Small intestine (tissue), 7 donors: ENCODE measurements at regions not wholly inside any gene's neighbourhood (a gene's known extent, or its start where the extent isn't known, plus 50 kb on each side); places are given as distances from the start of the nearest gene placed in this dataset.
"Not testable (repeated sequence)": the region's sequence is repeated elsewhere in the genome, so short reads cannot be mapped to it uniquely, and the experiment has no call there.

Experiments
- DNase-seq, 2 donors: peaks; one replicate each; pipeline versions ENCODE4 v3.0.0 to v3.0.0-alpha.2; 2013
- FAIRE-seq: peaks from 2 replicates; lab custom pipeline; 2012; peaks lifted over from hg19 to GRCh38; lab: Jason Lieb, UNC
- H3K27ac ChIP-seq, 3 donors: one replicate each; pipeline ENCODE4 v1.5.1; 2013; ENCODE audit warnings: low read length in 2 of 3, mild to moderate bottlenecking in 2 of 3, control low read depth in 1 of 3, inconsistent platforms in 1 of 3, low read depth in 1 of 3, moderate library complexity in 1 of 3
- H3K27me3 ChIP-seq, 3 donors: one replicate each; pipeline ENCODE4 v1.6.1; 2013; ENCODE audit warnings: low read length in 3 of 3, inconsistent platforms in 1 of 3; ENCODE audit not compliant: control insufficient read depth in 3 of 3, insufficient read depth in 3 of 3
- H3K36me3 ChIP-seq, 3 donors: one replicate each; pipeline ENCODE4 v1.6.1; 2013; ENCODE audit warnings: low read length in 3 of 3, inconsistent platforms in 1 of 3, low read depth in 1 of 3, mild to moderate bottlenecking in 1 of 3, moderate library complexity in 1 of 3; ENCODE audit not compliant: control insufficient read depth in 3 of 3, insufficient read depth in 2 of 3
- H3K4me1 ChIP-seq, 3 donors: one replicate each; pipeline ENCODE4 v1.6.1; 2013; ENCODE audit warnings: low read length in 2 of 3, inconsistent platforms in 1 of 3, low read depth in 1 of 3, mild to moderate bottlenecking in 1 of 3, moderate library complexity in 1 of 3; ENCODE audit not compliant: control insufficient read depth in 3 of 3, insufficient read depth in 2 of 3
- H3K4me3 ChIP-seq, 3 donors: one replicate each; pipeline ENCODE4 v1.5.1; 2013; ENCODE audit warnings: low read length in 3 of 3, control low read depth in 1 of 3, inconsistent platforms in 1 of 3, low read depth in 1 of 3, mild to moderate bottlenecking in 1 of 3, moderate library complexity in 1 of 3
- H3K9me3 ChIP-seq, 2 donors: one replicate each; pipeline ENCODE4 v1.6.1; 2013; ENCODE audit warnings: low read depth in 1 of 2, low read length in 1 of 2; ENCODE audit not compliant: control insufficient read depth in 2 of 2, insufficient read depth in 1 of 2
- WGBS, 3 donors: extraction: QIAGEN DNeasy Blood & Tissue Kit; methylation state at CpG; one replicate each; pipeline ENCODE4 v1.1.7; 2013; 5-methylcytosine and 5-hydroxymethylcytosine counted together
- donor health status: healthy with polysubstance abuse.
- donor health status: control.
- donor health status: control.
- donor health status: Bipolar disorder and iron deficiency.
- donor health status: healthy.

DNA sequence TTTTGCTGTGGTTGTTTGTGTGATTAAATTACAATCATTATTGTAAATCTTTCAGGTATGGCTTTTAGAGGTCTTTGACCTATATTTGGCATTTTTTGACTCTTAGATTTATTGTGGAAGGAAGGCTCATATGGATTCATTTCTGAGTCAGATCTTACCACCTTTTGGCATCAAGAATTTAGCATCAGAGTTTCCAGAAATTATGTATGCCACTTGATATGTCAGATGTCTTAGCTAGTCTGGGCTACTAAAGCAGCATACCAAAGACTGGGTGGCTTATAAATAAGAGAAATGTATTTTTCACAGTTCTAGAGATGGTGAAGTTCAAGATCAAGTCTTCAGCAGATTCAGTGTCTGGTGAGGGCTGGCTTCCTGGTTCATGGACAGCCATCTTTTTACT is 129.5 kb upstream of the PZP start:
- H3K4me1 ChIP-seq = peaks cover 0 to 33% (median 8%) of the 10 kb centered on the region in 3 donors
- FAIRE-seq (no peak), DNase-seq (no peak)
- H3K4me3 ChIP-seq = no peak overlapping the region
- H3K27me3 ChIP-seq = no peaks in the 10 kb centered on the region
- H3K36me3 ChIP-seq = no peaks in the 10 kb centered on the region
- no peak overlapping the region for H3K27ac ChIP-seq
- H3K9me3 ChIP-seq = peaks cover 0 to 10% of the 10 kb centered on the region in 2 donors

DNA sequence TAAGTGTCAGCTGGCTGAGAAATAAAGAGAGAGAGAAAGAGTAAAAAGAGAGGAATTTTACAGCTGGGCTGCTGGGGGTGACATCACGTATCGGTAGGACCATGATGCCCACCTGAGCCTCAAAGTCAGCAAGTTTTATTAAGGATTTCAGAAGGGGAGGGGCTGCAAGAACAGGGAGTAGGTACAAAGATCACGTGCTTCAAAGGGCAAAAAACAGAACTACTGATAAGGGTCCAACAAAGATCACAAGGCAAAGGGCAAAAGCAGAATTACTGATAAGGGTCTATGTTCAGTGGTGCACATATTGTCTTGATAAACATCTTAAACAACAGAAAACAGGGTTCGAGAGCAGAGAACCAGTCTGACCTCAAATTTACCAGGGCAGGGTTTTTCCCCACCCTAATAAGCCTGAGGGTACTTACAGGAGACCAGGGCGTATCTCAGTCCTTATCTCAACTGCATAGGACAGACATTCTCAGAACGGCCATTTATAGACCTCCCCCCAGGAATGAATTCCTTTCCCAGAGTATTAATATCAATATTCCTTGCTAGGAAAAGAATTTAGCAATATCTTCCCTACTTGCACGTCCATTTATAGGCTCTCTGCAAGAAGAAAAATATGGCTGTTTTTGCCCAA is 128.3 kb upstream of the PZP start:
- H3K9me3 ChIP-seq = peaks cover 0 to 10% of the 10 kb centered on the region in 2 donors
- H3K4me3 ChIP-seq, H3K27ac ChIP-seq, H3K36me3 ChIP-seq, FAIRE-seq, H3K27me3 ChIP-seq: not testable (repeated sequence)
- peak; percentile 32 to 59 for DNase-seq
- WGBS, 3 donors = 39 to 73% (median 59%) methylated on average over 7 of the region's 7 CpGs
- peaks cover 0 to 34% (median 8%) of the 10 kb centered on the region in 3 donors for H3K4me1 ChIP-seq

GRCh38 chr12:9335867-9336266 is 127.7 kb upstream of the PZP start:
- Histone ChIP-seq H3K27me3 (no peaks in the 10 kb centered on the region), H3K9me3 (peaks cover 0 to 10% of the 10 kb centered on the region in 2 donors), H3K36me3 (no peaks in the 10 kb centered on the region), H3K4me1 (peaks cover 0 to 34% (median 8%) of the 10 kb centered on the region in 3 donors), H3K4me3 (no peak overlapping the region), H3K27ac (no peak overlapping the region)
- 67 to 82% (median 82%) methylated on average over 5 of the region's 5 CpGs for WGBS, 3 donors
- FAIRE-seq (no peak), DNase-seq (no peak)

DNA sequence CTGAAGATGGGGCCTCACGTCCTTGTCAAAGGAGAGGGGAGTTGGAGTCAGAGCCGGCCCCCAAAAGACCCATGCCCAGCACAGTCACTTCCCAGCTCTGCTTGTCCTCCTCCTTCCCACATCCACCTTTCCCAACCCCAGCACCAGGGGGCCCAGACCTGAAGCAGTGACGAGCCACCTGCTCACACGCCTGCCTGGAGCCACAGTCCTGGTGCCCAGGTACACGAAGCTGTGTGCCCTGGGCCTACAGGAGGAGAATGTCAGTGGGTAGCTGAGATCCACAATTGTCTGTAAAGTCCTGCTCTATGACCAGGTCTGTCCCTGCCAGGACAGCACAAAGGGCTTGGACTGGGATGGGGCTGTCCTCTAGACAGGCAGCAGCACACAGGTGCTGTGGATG is 126.8 kb upstream of the PZP start:
- no peak for FAIRE-seq
- 84 to 89% (median 85%) methylated on average over 5 of the region's 5 CpGs for WGBS, 3 donors

DNA sequence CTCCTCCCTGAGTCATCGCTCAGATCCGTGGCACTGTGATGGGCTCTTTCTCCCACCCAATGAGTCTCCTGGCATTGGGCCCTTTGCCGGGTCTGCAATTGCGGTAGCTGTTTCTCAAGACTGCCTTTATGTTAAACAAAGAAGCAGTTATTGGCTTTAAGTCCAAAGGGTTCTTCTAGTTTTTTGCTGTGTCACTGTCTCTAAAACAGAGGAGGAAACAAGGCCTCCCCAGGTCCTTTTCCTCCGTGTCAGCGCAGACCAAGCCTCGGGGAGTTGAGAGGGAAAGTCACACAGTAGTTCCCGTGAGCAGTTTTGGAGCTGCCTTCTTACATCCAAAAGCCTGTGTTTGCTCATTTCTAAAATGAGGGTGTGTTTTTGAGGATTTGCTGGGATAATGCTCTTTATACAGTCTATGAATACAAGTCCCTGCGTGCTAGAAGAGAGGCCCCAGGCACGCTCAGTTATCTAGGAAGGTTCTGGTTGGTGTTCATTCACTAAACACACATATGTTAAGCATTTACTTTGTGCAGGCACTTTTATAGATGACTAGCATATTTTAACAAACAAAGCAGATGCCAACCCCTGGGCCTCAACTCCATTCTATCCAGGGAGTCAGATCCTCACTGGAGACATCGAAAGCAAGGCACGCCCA is 126.0 kb upstream of the PZP start:
- Histone ChIP-seq H3K27me3 (no peaks in the 10 kb centered on the region), H3K4me1 (peaks cover 0 to 34% (median 8%) of the 10 kb centered on the region in 3 donors), H3K4me3 (no peak overlapping the region), H3K9me3 (peaks cover 0 to 10% of the 10 kb centered on the region in 2 donors), H3K36me3 (no peaks in the 10 kb centered on the region), H3K27ac (peak overlapping the region in 1 of 3 donors; percentile 49)
- FAIRE-seq (no peak), DNase-seq (peak; percentile 41 to 78)
- WGBS, 3 donors = 60 to 64% (median 63%) methylated on average over 12 of the region's 12 CpGs

More for the DNA sequence above, 126.8 kb upstream of the PZP start:
- Histone ChIP-seq H3K36me3 (no peaks in the 10 kb centered on the region), H3K9me3 (peaks cover 0 to 10% of the 10 kb centered on the region in 2 donors), H3K27ac (peak overlapping the region in 1 of 3 donors; percentile 25), H3K4me1 (peaks cover 0 to 34% (median 8%) of the 10 kb centered on the region in 3 donors), H3K27me3 (no peaks in the 10 kb centered on the region), H3K4me3 (no peak overlapping the region)
- DNase-seq = no peak

- peaks cover 0 to 10% of the 10 kb centered on the region in 2 donors for H3K9me3 ChIP-seq
- FAIRE-seq (no peak), DNase-seq (peak in 1 of 2 donors; percentile 44)
- H3K36me3 ChIP-seq = no peaks in the 10 kb centered on the region
- H3K27ac ChIP-seq = peak overlapping the region in 1 of 3 donors; percentile 49
- no peak overlapping the region for H3K4me3 ChIP-seq
- peaks cover 0 to 34% (median 8%) of the 10 kb centered on the region in 3 donors for H3K4me1 ChIP-seq
- WGBS, 3 donors = 90 to 93% (median 91%) methylated on average over 4 of the region's 4 CpGs
- no peaks in the 10 kb centered on the region for H3K27me3 ChIP-seq
Measured at GRCh38 chr12:9333161-9333560, 125.0 kb upstream of the PZP start.

DNA sequence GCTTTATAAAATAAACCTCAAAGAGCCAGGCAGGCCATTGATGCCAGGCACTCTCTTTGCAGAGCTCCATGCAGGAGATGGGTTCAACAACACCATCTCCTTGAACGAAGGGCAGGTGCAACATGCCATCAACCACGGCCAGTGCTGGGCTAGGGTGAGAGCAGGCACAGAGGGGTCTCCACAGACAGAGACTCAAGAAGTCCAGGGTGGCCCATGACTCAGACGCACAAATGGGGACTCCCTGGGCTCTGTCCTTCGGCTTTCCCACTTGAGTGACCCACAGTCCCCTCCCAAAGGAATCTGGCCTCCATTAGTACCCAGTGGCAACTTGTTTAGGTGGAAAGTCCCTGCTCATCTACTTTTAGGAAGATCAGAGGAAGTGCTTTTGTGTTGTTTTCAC is 124.4 kb upstream of the PZP start:
- peaks cover 0 to 10% of the 10 kb centered on the region in 2 donors for H3K9me3 ChIP-seq
- H3K27me3 ChIP-seq = no peaks in the 10 kb centered on the region
- 78 to 83% (median 79%) methylated on average over 4 of the region's 4 CpGs for WGBS, 3 donors
- H3K4me3 ChIP-seq = no peak overlapping the region
- no peak for FAIRE-seq
- no peak overlapping the region for H3K27ac ChIP-seq
- peaks cover 0 to 34% (median 8%) of the 10 kb centered on the region in 3 donors for H3K4me1 ChIP-seq
- no peak for DNase-seq
- H3K36me3 ChIP-seq = no peaks in the 10 kb centered on the region

GRCh38 chr12:9331218-9331626 is 123.0 kb upstream of the PZP start:
- Histone ChIP-seq H3K27ac (no peak overlapping the region), H3K36me3 (no peaks in the 10 kb centered on the region), H3K4me3 (no peak overlapping the region), H3K9me3 (peaks cover 0 to 6% of the 10 kb centered on the region in 2 donors), H3K27me3 (no peaks in the 10 kb centered on the region), H3K4me1 (peaks cover 0 to 34% (median 8%) of the 10 kb centered on the region in 3 donors)
- DNase-seq (peak; percentile 69 to 76), FAIRE-seq (no peak)
- WGBS, 3 donors = 3 to 10% (median 7%) methylated on average over 5 of the region's 5 CpGs
